ENCODE measurements at regions not wholly inside any gene's neighbourhood (a gene's known extent, or its start where the extent isn't known, plus 50 kb on each side); places are given as distances from the start of the nearest gene placed in this dataset.

GRCh38 chr6:159609652-159610178 is 83.3 kb downstream of the SOD2 start:
- dilution Hi-C loops (cut with MboI; ENCODE audit: extremely low pct_ligation_motif_present, low sequenced_read_pairs): no loop called here
- TF ChIP-seq EZH2 (IDR thresholded peaks at IDR 0.05; ENCODE audit: low read length) (no peak), CTCF (optimal IDR thresholded peaks at IDR 0.05 in 1 of 3, IDR thresholded peaks at IDR 0.05 in 1 of 3, conservative IDR thresholded peaks at IDR 0.05 in 1 of 3; ENCODE audit: extremely low read depth in 1 of 3, insufficient read depth in 2 of 3, low read length in 3 of 3) (no peak)
- DNase-seq (ENCODE audit: low read depth, low spot score) (no peak), FAIRE-seq (no peak)
- H3K9ac ChIP-seq (ENCODE audit: control insufficient read depth, extremely low read depth, insufficient read depth, low read length): no peak overlapping the region
- no peaks in the 10 kb centered on the region for H4K20me1 ChIP-seq (ENCODE audit: control insufficient read depth, extremely low read depth, insufficient read depth, low read length)
- no peaks in the 10 kb centered on the region for H3K9me1 ChIP-seq (ENCODE audit: control insufficient read depth, extremely low read depth, insufficient read depth, low read length)
- no peaks in the 10 kb centered on the region for H3K79me2 ChIP-seq (ENCODE audit: control insufficient read depth, insufficient read depth, low read length)
- no peak overlapping the region for H3K4me3 ChIP-seq (ENCODE audit: control insufficient read depth in 2 of 3, extremely low read depth in 1 of 3, insufficient read depth in 2 of 3, low read depth in 1 of 3, low read length in 3 of 3)
- H2AFZ ChIP-seq (ENCODE audit: control insufficient read depth, low read length): no peak overlapping the region
- no peaks in the 10 kb centered on the region for H3K9me3 ChIP-seq (ENCODE audit: control insufficient read depth, low read depth, low read length)
- no peak overlapping the region for H3K27ac ChIP-seq (ENCODE audit: control insufficient read depth, insufficient read depth, low read length)
- no peaks in the 10 kb centered on the region for H3K36me3 ChIP-seq (ENCODE audit: control insufficient read depth in 2 of 2, extremely low read depth in 1 of 2, insufficient read depth in 2 of 2, low read length in 2 of 2)
- no peaks in the 10 kb centered on the region for H3K27me3 ChIP-seq (ENCODE audit: control insufficient read depth, extremely low read depth, insufficient read depth, low read length)
- no peak overlapping the region for H3K4me2 ChIP-seq (ENCODE audit: control insufficient read depth, extremely low read depth, insufficient read depth, low read depth, low read length)
- H3K4me1 ChIP-seq (ENCODE audit: control insufficient read depth, extremely low read depth, insufficient read depth, low read length): no peaks in the 10 kb centered on the region

GRCh38 chr6:159608961-159609651 is 83.9 kb downstream of the SOD2 start:
- dilution Hi-C loops (cut with MboI; ENCODE audit: extremely low pct_ligation_motif_present, low sequenced_read_pairs): no loop called here
- Histone ChIP-seq H3K27ac (ENCODE audit: control insufficient read depth, insufficient read depth, low read length) (no peak overlapping the region), H2AFZ (ENCODE audit: control insufficient read depth, low read length) (no peak overlapping the region), H3K27me3 (ENCODE audit: control insufficient read depth, extremely low read depth, insufficient read depth, low read length) (no peaks in the 10 kb centered on the region), H3K9ac (ENCODE audit: control insufficient read depth, extremely low read depth, insufficient read depth, low read length) (no peak overlapping the region), H3K4me2 (ENCODE audit: control insufficient read depth, extremely low read depth, insufficient read depth, low read depth, low read length) (no peak overlapping the region), H3K9me3 (ENCODE audit: control insufficient read depth, low read depth, low read length) (no peaks in the 10 kb centered on the region), H3K79me2 (ENCODE audit: control insufficient read depth, insufficient read depth, low read length) (no peaks in the 10 kb centered on the region), H3K36me3 (ENCODE audit: control insufficient read depth in 2 of 2, extremely low read depth in 1 of 2, insufficient read depth in 2 of 2, low read length in 2 of 2) (no peaks in the 10 kb centered on the region), H3K4me3 (ENCODE audit: control insufficient read depth in 2 of 3, extremely low read depth in 1 of 3, insufficient read depth in 2 of 3, low read depth in 1 of 3, low read length in 3 of 3) (no peak overlapping the region), H3K9me1 (ENCODE audit: control insufficient read depth, extremely low read depth, insufficient read depth, low read length) (no peaks in the 10 kb centered on the region), H3K4me1 (ENCODE audit: control insufficient read depth, extremely low read depth, insufficient read depth, low read length) (no peaks in the 10 kb centered on the region), H4K20me1 (ENCODE audit: control insufficient read depth, extremely low read depth, insufficient read depth, low read length) (no peaks in the 10 kb centered on the region)
- TF ChIP-seq CTCF (optimal IDR thresholded peaks at IDR 0.05 in 1 of 3, IDR thresholded peaks at IDR 0.05 in 1 of 3, conservative IDR thresholded peaks at IDR 0.05 in 1 of 3; ENCODE audit: extremely low read depth in 1 of 3, insufficient read depth in 2 of 3, low read length in 3 of 3) (peak; percentile 80 to 84 (median 81)), EZH2 (IDR thresholded peaks at IDR 0.05; ENCODE audit: low read length) (no peak)
- FAIRE-seq (no peak), DNase-seq (ENCODE audit: low read depth, low spot score) (peak; percentile 42)

Measured in keratinocyte (primary cell).